CD4-positive, alpha-beta T cell treated with Interleukin-1 beta for 1 hour (primary cell): ENCODE measurements at regions not wholly inside any gene's neighbourhood (a gene's known extent, or its start where the extent isn't known, plus 50 kb on each side); places are given as distances from the start of the nearest gene placed in this dataset.
"Not testable (repeated sequence)": the region's sequence is repeated elsewhere in the genome, so short reads cannot be mapped to it uniquely, and the experiment has no call there.

Experiments
- DNase-seq, 2 donors: peaks; one replicate each; pipeline ENCODE4 v3.0.0-alpha.2; 2020 to 2022

GRCh38 chr6:27770724-27771123, 141.5 kb downstream of the OR2B2 start:
- DNase-seq = no peak

GRCh38 chr6:27768556-27768955, 143.6 kb downstream of the OR2B2 start:
- no peak for DNase-seq

GRCh38 chr6:27767851-27768250, 144.3 kb downstream of the OR2B2 start:
- no peak for DNase-seq

GRCh38 chr6:27766405-27766804, 145.8 kb downstream of the OR2B2 start:
- DNase-seq = no peak

- DNase-seq = no peak
These were observed 147.1 kb downstream of the OR2B2 start for GRCh38 chr6:27765028-27765590.

- no peak for DNase-seq
These were observed 150.8 kb downstream of the OR2B2 start for GRCh38 chr6:27761391-27761790.

- no peak for DNase-seq
These were observed 151.7 kb downstream of the OR2B2 start for GRCh38 chr6:27760464-27760863.

- no peak for DNase-seq
These were observed 152.3 kb downstream of the OR2B2 start for GRCh38 chr6:27759930-27760329.

GRCh38 chr6:27758491-27758890, 153.7 kb downstream of the OR2B2 start:
- DNase-seq = no peak

- peak; percentile 24 to 49 for DNase-seq
These were observed 154.9 kb downstream of the OR2B2 start for GRCh38 chr6:27757307-27757706.

GRCh38 chr6:27755768-27756167, 156.4 kb downstream of the OR2B2 start:
- peak in 1 of 2 donors; percentile 5 for DNase-seq

GRCh38 chr6:27754408-27754782, 157.8 kb downstream of the OR2B2 start:
- no peak for DNase-seq

- peak; percentile 70 to 77 for DNase-seq
These were observed 158.4 kb downstream of the OR2B2 start for GRCh38 chr6:27753668-27754407.

- DNase-seq = peak; percentile 57 to 84
These were observed 159.9 kb downstream of the OR2B2 start for GRCh38 chr6:27752038-27752885.

- no peak for DNase-seq
These were observed 163.5 kb downstream of the OR2B2 start for GRCh38 chr6:27748661-27749060.

- no peak for DNase-seq
These were observed 164.6 kb downstream of the OR2B2 start for GRCh38 chr6:27747637-27748036.

GRCh38 chr6:27746860-27747259, 165.3 kb downstream of the OR2B2 start:
- DNase-seq = not testable (repeated sequence)

GRCh38 chr6:27743787-27744186, 168.4 kb downstream of the OR2B2 start:
- DNase-seq = no peak

- no peak for DNase-seq
These were observed 169.2 kb downstream of the OR2B2 start for GRCh38 chr6:27742833-27743573.

GRCh38 chr6:27739902-27740301, 172.3 kb downstream of the OR2B2 start:
- not testable (repeated sequence) for DNase-seq

- DNase-seq = no peak
These were observed 175.5 kb downstream of the OR2B2 start for GRCh38 chr6:27736686-27737085.

- no peak for DNase-seq
These were observed 183.8 kb downstream of the OR2B2 start for GRCh38 chr6:27728442-27728841.

- DNase-seq = no peak
These were observed 185.6 kb downstream of the OR2B2 start for GRCh38 chr6:27726619-27727023.
